ENCODE measurements at regions not wholly inside any gene's neighbourhood (a gene's known extent, or its start where the extent isn't known, plus 50 kb on each side); places are given as distances from the start of the nearest gene placed in this dataset.

DNA sequence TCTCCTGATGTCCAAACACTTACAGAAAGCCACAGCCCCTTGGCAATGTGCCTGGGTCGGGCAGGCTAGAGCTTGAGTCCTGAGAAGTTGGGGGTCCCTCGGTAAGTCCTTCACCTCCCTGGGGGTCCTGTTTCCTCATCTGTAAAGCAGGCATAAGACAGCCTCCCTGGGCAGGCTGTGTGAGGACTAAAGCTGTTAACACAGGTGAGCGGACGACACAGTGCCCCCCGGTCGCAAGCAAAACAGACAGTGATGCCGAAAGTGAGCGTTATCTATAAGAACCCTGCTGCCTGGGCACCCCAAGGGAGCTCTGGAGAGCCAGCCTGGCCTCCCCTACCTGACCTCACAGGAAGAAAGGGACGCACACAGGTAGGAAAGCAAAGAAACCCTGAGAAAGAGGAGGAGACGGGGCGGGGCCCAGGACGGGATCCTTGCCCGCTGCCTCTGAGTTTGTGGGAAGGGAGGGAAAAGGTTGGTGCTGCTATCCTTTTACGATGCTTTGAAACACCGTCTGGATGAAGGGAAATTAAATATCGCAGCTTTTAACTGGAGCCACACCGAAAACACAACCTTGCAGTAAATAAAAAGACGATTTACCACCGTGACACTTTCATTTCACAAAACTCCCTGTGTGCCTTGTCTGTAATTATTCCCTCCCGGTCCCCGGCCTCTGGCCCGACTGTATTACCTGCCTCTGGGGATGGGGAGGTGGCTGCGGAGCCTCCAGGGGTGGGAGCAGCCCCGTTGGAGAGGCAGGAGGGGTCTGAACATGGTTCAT lies 67.1 kb downstream of the ENGASE start:
- no peak for DNase-seq

DNA sequence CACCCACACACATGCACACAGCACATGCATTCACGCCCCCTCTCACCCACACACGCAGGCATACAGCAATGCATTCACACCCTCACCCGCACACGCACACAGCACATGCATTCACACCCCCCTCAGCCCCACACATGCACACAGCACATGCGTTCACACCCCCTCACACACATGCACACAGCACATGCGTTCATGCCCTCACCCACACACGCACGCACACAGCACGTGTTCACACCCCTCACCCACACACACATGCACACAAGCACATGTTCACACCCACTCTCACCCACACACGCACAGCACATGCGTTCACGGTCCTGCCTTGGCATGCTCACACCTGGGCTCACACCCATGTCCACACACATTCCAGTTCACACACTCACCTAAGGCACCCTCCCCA lies 64.2 kb downstream of the ENGASE start:
- no peak for DNase-seq

DNA sequence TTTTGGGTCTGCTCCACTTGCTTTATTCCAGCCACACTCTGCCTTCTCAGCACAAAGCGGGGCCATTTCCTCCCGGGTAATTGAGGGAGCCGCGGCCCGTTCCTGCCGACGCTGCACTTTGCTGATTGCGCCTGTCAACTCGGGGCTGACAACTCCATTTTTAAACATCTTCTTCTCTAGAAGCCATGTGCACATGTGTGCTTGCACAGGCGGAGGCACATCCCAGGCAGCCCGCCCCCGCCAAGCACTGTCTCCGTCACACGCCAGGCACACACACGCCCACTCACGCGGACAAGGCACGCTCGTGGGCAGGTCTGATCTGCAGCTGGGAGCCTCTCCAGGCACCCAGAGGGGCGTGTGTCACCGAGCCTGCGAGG lies 63.2 kb downstream of the ENGASE start:
- no peak for DNase-seq

DNA sequence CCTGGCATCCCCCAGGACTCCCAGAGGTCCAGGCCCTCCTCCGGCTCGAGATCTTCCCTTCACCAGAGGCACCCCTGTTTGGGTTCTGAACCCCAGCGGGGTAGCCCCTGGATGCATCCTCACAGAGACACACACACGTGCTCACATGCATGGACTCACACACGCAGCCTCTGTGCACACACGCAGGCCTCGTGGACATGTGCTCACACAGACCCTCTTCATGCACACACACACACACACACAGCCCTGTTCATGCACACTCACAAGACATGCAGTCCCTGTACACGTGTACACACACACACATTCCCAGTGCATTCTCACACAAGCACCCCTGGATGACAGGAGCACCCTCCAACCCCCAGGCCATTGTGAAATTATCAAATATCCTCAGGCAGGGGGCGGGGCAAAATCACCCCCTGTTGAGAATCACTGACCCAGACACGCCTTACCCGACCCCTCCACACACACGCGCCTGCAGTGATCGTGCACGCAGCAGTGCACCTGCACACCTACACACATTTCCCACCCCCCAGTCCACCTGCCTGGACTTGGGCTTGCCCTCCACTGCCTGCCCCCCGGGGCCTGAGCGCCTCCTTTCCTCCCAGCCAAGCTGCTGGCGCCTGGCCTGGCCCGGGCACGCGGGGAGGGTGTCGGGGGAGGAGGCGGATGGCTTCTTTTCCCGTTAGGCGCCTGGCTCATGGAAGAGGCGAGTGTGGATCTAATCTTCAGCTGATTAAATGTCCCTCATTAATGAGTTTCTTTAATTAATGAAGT lies 62.6 kb downstream of the ENGASE start:
- DNase-seq = no peak

DNA sequence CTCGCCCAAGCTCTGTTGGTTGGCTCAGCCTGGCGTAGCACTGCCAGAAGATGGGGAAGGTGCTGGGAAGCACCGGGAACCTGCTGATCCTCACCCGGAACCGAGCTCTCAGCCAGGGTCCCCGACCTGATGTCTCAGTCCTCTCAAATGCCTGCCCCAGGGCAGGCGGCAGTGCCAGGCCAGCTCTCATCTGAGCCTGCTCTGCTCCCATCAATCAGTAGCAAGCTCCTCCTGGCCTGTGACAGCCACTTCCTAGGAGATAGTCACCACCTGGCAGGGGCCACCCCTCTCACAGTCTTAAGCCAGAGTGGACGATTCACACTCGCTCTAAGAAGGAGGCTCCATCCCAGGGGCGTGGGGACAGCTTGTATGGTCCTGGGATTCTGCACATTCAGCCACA lies 62.0 kb downstream of the ENGASE start:
- DNase-seq = no peak
